ENCODE measurements at regions not wholly inside any gene's neighbourhood (a gene's known extent, or its start where the extent isn't known, plus 50 kb on each side); places are given as distances from the start of the nearest gene placed in this dataset.

GRCh38 chr13:112220296-112220875, 153.4 kb downstream of the SOX1 start:
- no peaks in the 10 kb centered on the region for H3K4me1 ChIP-seq (ENCODE audit: control insufficient read depth, extremely low read depth, insufficient read depth, low read length)
- FAIRE-seq (no peak), DNase-seq (ENCODE audit: low read depth, low spot score) (no peak)
- no peak overlapping the region for H3K27ac ChIP-seq (ENCODE audit: insufficient read depth, low read depth, low read length)
- H3K79me2 ChIP-seq (ENCODE audit: control insufficient read depth, insufficient read depth, low read length): no peaks in the 10 kb centered on the region
- no peak overlapping the region for H3K4me2 ChIP-seq (ENCODE audit: insufficient read depth, low read length)
- H3K27me3 ChIP-seq (ENCODE audit: control insufficient read depth in 2 of 2, insufficient read depth in 2 of 2, low read length in 2 of 2): no peaks in the 10 kb centered on the region
- ChIA-PET POLR2A (no interaction called here), CTCF (no interaction called here)
- no peaks in the 10 kb centered on the region for H3K9me1 ChIP-seq (replicated peaks; ENCODE audit: control insufficient read depth, extremely low read depth, insufficient read depth, low read length)
- no peak overlapping the region for H3K4me3 ChIP-seq (replicated peaks in 1 of 3; ENCODE audit: insufficient read depth in 1 of 3, low read depth in 1 of 3, low read length in 3 of 3)
- dilution Hi-C loops (cut with MboI; ENCODE audit: extremely low pct_ligation_motif_present, low sequenced_read_pairs) (no loop called here), intact Hi-C loops (cut with micrococcal nuclease) (no loop called here)
- H4K20me1 ChIP-seq (replicated peaks; ENCODE audit: control insufficient read depth, extremely low read depth, insufficient read depth, low read length): no peaks in the 10 kb centered on the region
- H2AFZ ChIP-seq (ENCODE audit: low read depth, low read length): no peak overlapping the region
- H3K9me3 ChIP-seq (replicated peaks; ENCODE audit: control insufficient read depth, insufficient read depth, low read length): peaks cover 2% of the 10 kb centered on the region
- TF ChIP-seq FOS (IDR thresholded peaks at IDR 0.05; ENCODE audit: borderline replicate concordance, insufficient read depth, low read length) (no peak), POLR2A (IDR thresholded peaks at IDR 0.05; ENCODE audit: low read depth, low read length) (no peak), GATA2 (IDR thresholded peaks at IDR 0.05; ENCODE audit: insufficient read depth, insufficient read length, low read depth, low read length) (no peak), POLR2AphosphoS5 (IDR thresholded peaks at IDR 0.05; ENCODE audit: insufficient read depth, low read depth, low read length) (no peak), MYC (IDR thresholded peaks at IDR 0.05; ENCODE audit: low read depth, low read length) (no peak), EZH2 (IDR thresholded peaks at IDR 0.05; ENCODE audit: borderline replicate concordance, low read depth, low read length, severe bottlenecking) (no peak), CTCF (IDR thresholded peaks at IDR 0.05; ENCODE audit: extremely low read depth in 1 of 2, insufficient read depth in 1 of 2, low read depth in 1 of 2, low read length in 2 of 2) (no peak), MAX (IDR thresholded peaks at IDR 0.05; ENCODE audit: insufficient read depth, insufficient read length) (no peak), JUN (IDR thresholded peaks at IDR 0.05; ENCODE audit: borderline replicate concordance, insufficient read depth, insufficient read length, low read depth) (no peak)
- no peaks in the 10 kb centered on the region for H3K36me3 ChIP-seq (ENCODE audit: control insufficient read depth in 2 of 2, extremely low read depth in 1 of 2, insufficient read depth in 2 of 2, low read length in 2 of 2)
- no TSS peak for BruUV-seq (replicated peaks)
- H3K9ac ChIP-seq (replicated peaks; ENCODE audit: extremely low read depth, insufficient read depth, low read length): no peak overlapping the region
